ENCODE measurements at regions not wholly inside any gene's neighbourhood (a gene's known extent, or its start where the extent isn't known, plus 50 kb on each side); places are given as distances from the start of the nearest gene placed in this dataset.

- ATAC-seq (ENCODE audit: low FRiP score): no peak
- DNase-seq (ENCODE audit: low spot score): no peak
- no peak for TF ChIP-seq CTCF (IDR thresholded peaks at IDR 0.05)
Measured at GRCh38 chr21:35254765-35255138, 205.7 kb upstream of the RUNX1 start.

GRCh38 chr21:35254006-35254764 is 205.1 kb upstream of the RUNX1 start:
- ATAC-seq (ENCODE audit: low FRiP score) (peak; percentile 29), DNase-seq (ENCODE audit: low spot score) (no peak)
- no peak for TF ChIP-seq CTCF (IDR thresholded peaks at IDR 0.05)

GRCh38 chr21:35252831-35253230 is 203.7 kb upstream of the RUNX1 start:
- ATAC-seq (ENCODE audit: low FRiP score) (no peak), DNase-seq (ENCODE audit: low spot score) (no peak)
- TF ChIP-seq CTCF (IDR thresholded peaks at IDR 0.05): no peak

GRCh38 chr21:35249636-35250035 is 200.5 kb upstream of the RUNX1 start:
- no peak for TF ChIP-seq CTCF (IDR thresholded peaks at IDR 0.05)
- ATAC-seq (ENCODE audit: low FRiP score) (no peak), DNase-seq (ENCODE audit: low spot score) (no peak)

GRCh38 chr21:35245879-35246278 is 196.8 kb upstream of the RUNX1 start:
- DNase-seq (ENCODE audit: low spot score) (no peak), ATAC-seq (ENCODE audit: low FRiP score) (no peak)
- TF ChIP-seq CTCF (IDR thresholded peaks at IDR 0.05): no peak

GRCh38 chr21:35244514-35244913 is 195.4 kb upstream of the RUNX1 start:
- no peak for TF ChIP-seq CTCF (IDR thresholded peaks at IDR 0.05)
- DNase-seq (ENCODE audit: low spot score) (no peak), ATAC-seq (ENCODE audit: low FRiP score) (no peak)

GRCh38 chr21:35243171-35243570 is 194.1 kb upstream of the RUNX1 start:
- DNase-seq (ENCODE audit: low spot score) (no peak), ATAC-seq (ENCODE audit: low FRiP score) (no peak)
- no peak for TF ChIP-seq CTCF (IDR thresholded peaks at IDR 0.05)
